ENCODE measurements at regions not wholly inside any gene's neighbourhood (a gene's known extent, or its start where the extent isn't known, plus 50 kb on each side); places are given as distances from the start of the nearest gene placed in this dataset.

DNA sequence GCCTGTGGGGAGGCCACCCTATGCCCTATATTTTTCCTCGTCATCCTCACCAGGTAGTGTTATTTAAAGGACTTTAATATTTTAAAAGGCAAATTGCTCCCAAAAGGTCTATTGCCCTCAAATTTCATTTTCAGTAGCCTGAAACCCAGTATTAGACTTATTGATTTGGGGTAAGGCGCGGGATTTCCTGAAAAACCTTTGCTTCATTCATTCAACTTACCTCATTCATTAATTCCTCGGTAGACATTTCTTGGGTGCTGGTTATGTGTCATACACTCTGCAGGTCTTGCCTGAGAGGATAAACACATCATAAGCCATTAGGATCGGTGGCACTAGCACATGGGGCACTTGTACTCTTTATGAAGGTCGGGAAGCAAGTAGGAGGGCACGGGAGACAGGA, 99.2 kb downstream of the ARF6 start:
- H3K27ac Mint-ChIP-seq, result peak overlapping the region; percentile 51
- H3K9me3 Mint-ChIP-seq, result no peaks in the 10 kb centered on the region
- H3K27me3 Mint-ChIP-seq (ENCODE audit: insufficient read depth, low read depth), result peaks cover 8% of the 10 kb centered on the region
- H3K4me3 Mint-ChIP-seq, result no peak overlapping the region
- Histone ChIP-seq H3K9ac (no peak overlapping the region), H4K20me1 (ENCODE audit: low read depth) (no peaks in the 10 kb centered on the region), H3K4me2 (no peak overlapping the region), H3K36me3 (no peaks in the 10 kb centered on the region), H3K27me3 (no peaks in the 10 kb centered on the region), H3K9me3 (ENCODE audit: low read depth) (no peaks in the 10 kb centered on the region), H3K79me2 (ENCODE audit: low read depth) (no peaks in the 10 kb centered on the region), H3K4me1 (peaks cover 9% of the 10 kb centered on the region), H3F3A (ENCODE audit: low read depth) (no peaks in the 10 kb centered on the region), H3K27ac (no peak overlapping the region), H3K4me3 (no peak overlapping the region), H2AFZ (replicated peaks) (peak overlapping the region; percentile 58)
- TF ChIP-seq, protein P1, sequence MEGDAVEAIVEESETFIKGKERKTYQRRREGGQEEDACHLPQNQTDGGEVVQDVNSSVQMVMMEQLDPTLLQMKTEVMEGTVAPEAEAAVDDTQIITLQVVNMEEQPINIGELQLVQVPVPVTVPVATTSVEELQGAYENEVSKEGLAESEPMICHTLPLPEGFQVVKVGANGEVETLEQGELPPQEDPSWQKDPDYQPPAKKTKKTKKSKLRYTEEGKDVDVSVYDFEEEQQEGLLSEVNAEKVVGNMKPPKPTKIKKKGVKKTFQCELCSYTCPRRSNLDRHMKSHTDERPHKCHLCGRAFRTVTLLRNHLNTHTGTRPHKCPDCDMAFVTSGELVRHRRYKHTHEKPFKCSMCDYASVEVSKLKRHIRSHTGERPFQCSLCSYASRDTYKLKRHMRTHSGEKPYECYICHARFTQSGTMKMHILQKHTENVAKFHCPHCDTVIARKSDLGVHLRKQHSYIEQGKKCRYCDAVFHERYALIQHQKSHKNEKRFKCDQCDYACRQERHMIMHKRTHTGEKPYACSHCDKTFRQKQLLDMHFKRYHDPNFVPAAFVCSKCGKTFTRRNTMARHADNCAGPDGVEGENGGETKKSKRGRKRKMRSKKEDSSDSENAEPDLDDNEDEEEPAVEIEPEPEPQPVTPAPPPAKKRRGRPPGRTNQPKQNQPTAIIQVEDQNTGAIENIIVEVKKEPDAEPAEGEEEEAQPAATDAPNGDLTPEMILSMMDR (IDR thresholded peaks at IDR 0.05), result no peak
- TF ChIP-seq EZH2phosphoT487 (IDR thresholded peaks at IDR 0.05) (no peak), EZH2 (IDR thresholded peaks at IDR 0.05) (no peak)
- H3K36me3 Mint-ChIP-seq, result no peaks in the 10 kb centered on the region
- DNase-seq (ENCODE audit: low spot score), result no peak
- H3K4me1 Mint-ChIP-seq, result peaks cover 25% of the 10 kb centered on the region

- Histone ChIP-seq H3K4me3 (no peak overlapping the region), H3K4me1 (peaks cover 9% of the 10 kb centered on the region), H3K27ac (no peak overlapping the region), H3K9me3 (ENCODE audit: low read depth) (no peaks in the 10 kb centered on the region), H4K20me1 (ENCODE audit: low read depth) (no peaks in the 10 kb centered on the region), H3K4me2 (no peak overlapping the region), H3F3A (ENCODE audit: low read depth) (no peaks in the 10 kb centered on the region), H3K9ac (no peak overlapping the region), H3K79me2 (ENCODE audit: low read depth) (no peaks in the 10 kb centered on the region), H3K36me3 (no peaks in the 10 kb centered on the region), H3K27me3 (no peaks in the 10 kb centered on the region), H2AFZ (replicated peaks) (no peak overlapping the region)
- Mint-ChIP-seq H3K27me3 (ENCODE audit: insufficient read depth, low read depth) (peaks cover 8% of the 10 kb centered on the region), H3K27ac (peak overlapping the region; percentile 40), H3K36me3 (no peaks in the 10 kb centered on the region), H3K4me1 (peaks cover 25% of the 10 kb centered on the region), H3K9me3 (no peaks in the 10 kb centered on the region), H3K4me3 (no peak overlapping the region)
- no peak for DNase-seq (ENCODE audit: low spot score)
- no peak for TF ChIP-seq EZH2 (IDR thresholded peaks at IDR 0.05)
- TF ChIP-seq, protein P1 (IDR thresholded peaks at IDR 0.05), result no peak
- no peak for TF ChIP-seq EZH2phosphoT487 (IDR thresholded peaks at IDR 0.05)
Measured at GRCh38 chr14:49992448-49992847, 99.6 kb downstream of the ARF6 start.

GRCh38 chr14:49992901-49993339, 100.0 kb downstream of the ARF6 start:
- peaks cover 11% of the 10 kb centered on the region for H3K27me3 Mint-ChIP-seq (ENCODE audit: insufficient read depth, low read depth)
- H3K36me3 Mint-ChIP-seq, result no peaks in the 10 kb centered on the region
- H3K4me1 ChIP-seq, result peaks cover 9% of the 10 kb centered on the region
- H3K9me3 Mint-ChIP-seq, result no peaks in the 10 kb centered on the region
- no peak overlapping the region for H3K4me3 Mint-ChIP-seq
- H3F3A ChIP-seq (ENCODE audit: low read depth), result no peaks in the 10 kb centered on the region
- H3K27ac Mint-ChIP-seq, result no peak overlapping the region
- no peaks in the 10 kb centered on the region for H3K9me3 ChIP-seq (ENCODE audit: low read depth)
- no peaks in the 10 kb centered on the region for H3K79me2 ChIP-seq (ENCODE audit: low read depth)
- DNase-seq (ENCODE audit: low spot score), result no peak
- H3K9ac ChIP-seq, result no peak overlapping the region
- H3K4me3 ChIP-seq, result no peak overlapping the region
- no peaks in the 10 kb centered on the region for H3K27me3 ChIP-seq
- H2AFZ ChIP-seq (replicated peaks), result no peak overlapping the region
- H3K4me1 Mint-ChIP-seq, result peaks cover 25% of the 10 kb centered on the region
- TF ChIP-seq EZH2 (IDR thresholded peaks at IDR 0.05) (no peak), EZH2phosphoT487 (IDR thresholded peaks at IDR 0.05) (no peak)
- H3K36me3 ChIP-seq, result no peaks in the 10 kb centered on the region
- no peaks in the 10 kb centered on the region for H4K20me1 ChIP-seq (ENCODE audit: low read depth)
- H3K4me2 ChIP-seq, result no peak overlapping the region
- no peak overlapping the region for H3K27ac ChIP-seq

DNA sequence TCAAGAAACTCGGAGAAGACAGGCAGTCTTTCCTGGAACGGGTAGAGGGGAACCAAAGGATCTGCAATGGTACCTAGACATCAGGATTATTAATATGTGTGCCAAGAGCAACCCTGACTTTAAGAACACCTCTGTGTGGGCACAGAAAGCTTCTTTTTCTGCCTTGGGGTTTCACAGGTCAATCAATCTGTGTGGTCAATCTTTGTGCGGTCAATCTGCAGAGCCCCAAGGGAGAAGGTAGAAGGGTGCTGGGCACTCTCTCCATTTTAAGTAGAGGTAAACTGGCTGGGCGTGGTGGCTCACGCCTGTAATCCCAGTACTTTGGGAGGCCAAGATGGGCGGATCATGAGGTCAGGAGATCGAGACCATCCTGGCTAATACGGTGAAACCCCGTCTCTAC, 100.7 kb downstream of the ARF6 start:
- no peak overlapping the region for H3K27ac ChIP-seq
- Mint-ChIP-seq H3K27ac (no peak overlapping the region), H3K4me1 (peaks cover 25% of the 10 kb centered on the region), H3K27me3 (ENCODE audit: insufficient read depth, low read depth) (peaks cover 13% of the 10 kb centered on the region), H3K36me3 (no peaks in the 10 kb centered on the region), H3K9me3 (no peaks in the 10 kb centered on the region), H3K4me3 (no peak overlapping the region)
- H3K9ac ChIP-seq, result no peak overlapping the region
- H3F3A ChIP-seq (ENCODE audit: low read depth), result no peaks in the 10 kb centered on the region
- no peak for DNase-seq (ENCODE audit: low spot score)
- no peaks in the 10 kb centered on the region for H4K20me1 ChIP-seq (ENCODE audit: low read depth)
- no peaks in the 10 kb centered on the region for H3K9me3 ChIP-seq (ENCODE audit: low read depth)
- H3K79me2 ChIP-seq (ENCODE audit: low read depth), result no peaks in the 10 kb centered on the region
- peaks cover 9% of the 10 kb centered on the region for H3K4me1 ChIP-seq
- no peak overlapping the region for H3K4me2 ChIP-seq
- TF ChIP-seq EZH2phosphoT487 (IDR thresholded peaks at IDR 0.05) (no peak), EZH2 (IDR thresholded peaks at IDR 0.05) (no peak)
- TF ChIP-seq, protein P1 (IDR thresholded peaks at IDR 0.05), result no peak
- H3K4me3 ChIP-seq, result no peak overlapping the region
- H3K27me3 ChIP-seq, result no peaks in the 10 kb centered on the region
- H3K36me3 ChIP-seq, result no peaks in the 10 kb centered on the region
- no peak overlapping the region for H2AFZ ChIP-seq (replicated peaks)
